Tibial nerve (tissue), 4 donors: ENCODE measurements at regions not wholly inside any gene's neighbourhood (a gene's known extent, or its start where the extent isn't known, plus 50 kb on each side); places are given as distances from the start of the nearest gene placed in this dataset.

Source experiments
- DNase-seq, 2 donors: peaks; one replicate each; pipeline ENCODE4 v3.0.0-alpha.2; 2019; ENCODE audit warnings: low spot score in 2 of 2
- H3K27ac ChIP-seq, 4 donors: fragments of 200-600 bp; sonication (generic) in 3 of 4; one replicate each; pipeline ENCODE4 v1.5.1; 2017 to 2019; ENCODE audit warnings: mild to moderate bottlenecking in 1 of 4
- H3K27me3 ChIP-seq, 2 donors: fragments of 200-600 bp; sonication (generic) in 1 of 2; one replicate each; pipeline versions ENCODE4 v1.5.1 to v1.6.0; 2017 to 2019
- H3K36me3 ChIP-seq, 3 donors: fragments of 200-600 bp; sonication (generic); one replicate each; pipeline ENCODE4 v1.5.1; 2018 to 2019
- H3K4me1 ChIP-seq, 4 donors: fragments of 200-600 bp; sonication (generic) in 3 of 4; one replicate each; pipeline ENCODE4 v1.5.1; 2017 to 2019
- H3K4me3 ChIP-seq, 4 donors: fragments of 200-600 bp; sonication (generic) in 3 of 4; one replicate each; pipeline ENCODE4 v1.5.1; 2017 to 2019; ENCODE audit warnings: mild to moderate bottlenecking in 1 of 4, moderate library complexity in 1 of 4
- H3K9me3 ChIP-seq, 4 donors: fragments of 200-600 bp; sonication (generic) in 3 of 4; one replicate each; pipeline ENCODE4 v1.5.1; 2017 to 2019
- CTCF ChIP-seq, 5 experiments: fragments of 200-600 bp in 3 of 5; fragments of 450-650 bp in 2 of 5; sonication (generic) in 3 of 5; IDR thresholded peaks; one replicate each; pipeline ENCODE4 v1.5.1; 2016 to 2019; ENCODE audit warnings: antibody characterized with exemption in 5 of 5, mild to moderate bottlenecking in 3 of 5, moderate library complexity in 2 of 5
- EP300 ChIP-seq, 2 donors: sonication (generic); formaldehyde crosslinking; IDR thresholded peaks; one replicate each; pipeline ENCODE4 v1.6.1; 2017; ENCODE audit warnings: antibody characterized with exemption in 2 of 2, mild to moderate bottlenecking in 1 of 2
- POLR2A ChIP-seq, 2 donors: fragments of 450-650 bp; IDR thresholded peaks; one replicate each; pipeline ENCODE4 v1.6.1; 2017; ENCODE audit warnings: antibody characterized with exemption in 2 of 2, mild to moderate bottlenecking in 2 of 2, moderate library complexity in 2 of 2
- WGBS, 2 donors: methylation state at CpG; one replicate each; pipeline ENCODE4 v1.1.5; 2018; 5-methylcytosine and 5-hydroxymethylcytosine counted together

- peaks cover 0 to 12% (median 0%) of the 10 kb centered on the region in 4 donors for H3K9me3 ChIP-seq
- H3K36me3 ChIP-seq, result no peaks in the 10 kb centered on the region
- WGBS, 2 donors, result 27 to 32% methylated on average over 2 of the region's 2 CpGs
- no peak for DNase-seq
- H3K27me3 ChIP-seq, result no peaks in the 10 kb centered on the region
- peaks cover 0 to 12% (median 0%) of the 10 kb centered on the region in 4 donors for H3K4me1 ChIP-seq
- peak overlapping the region in 2 of 4 donors; percentile 23 to 64 for H3K27ac ChIP-seq
- TF ChIP-seq POLR2A (IDR thresholded peaks at IDR 0.05) (no peak), EP300 (IDR thresholded peaks at IDR 0.05) (no peak), CTCF (IDR thresholded peaks at IDR 0.05) (no peak)
- H3K4me3 ChIP-seq, result no peak overlapping the region
Observed at GRCh38 chr2:188869550-188869949, 104.6 kb upstream of the COL3A1 start.

DNA sequence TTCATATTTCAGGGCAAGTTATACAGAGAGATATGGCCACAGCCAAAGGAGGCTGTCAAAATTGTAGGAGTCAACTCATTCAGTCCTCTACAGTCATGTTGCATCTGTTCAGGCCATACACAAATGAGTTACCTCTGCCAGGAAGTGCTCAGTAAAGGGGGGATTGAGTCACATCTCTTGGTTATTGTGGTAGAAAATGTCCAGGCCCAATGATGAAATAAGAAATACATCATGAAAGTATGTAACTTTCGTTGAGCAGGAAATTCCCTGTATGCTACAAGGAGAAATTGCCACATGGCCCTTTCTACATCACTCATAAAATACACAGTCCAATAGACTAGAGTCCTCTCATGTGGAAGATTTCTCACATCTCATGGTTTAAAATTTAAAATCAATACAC lies 103.9 kb upstream of the COL3A1 start:
- Histone ChIP-seq H3K27ac (no peak overlapping the region), H3K4me3 (no peak overlapping the region), H3K4me1 (peaks cover 0 to 12% (median 0%) of the 10 kb centered on the region in 4 donors), H3K9me3 (peaks cover 0 to 12% (median 0%) of the 10 kb centered on the region in 4 donors), H3K36me3 (no peaks in the 10 kb centered on the region), H3K27me3 (no peaks in the 10 kb centered on the region)
- TF ChIP-seq EP300 (IDR thresholded peaks at IDR 0.05) (no peak), POLR2A (IDR thresholded peaks at IDR 0.05) (no peak), CTCF (IDR thresholded peaks at IDR 0.05) (no peak)
- DNase-seq, result no peak
- 68 to 78% methylated on average over 1 of the region's 1 CpG for WGBS, 2 donors

GRCh38 chr2:188875104-188875503 lies 99.1 kb upstream of the COL3A1 start:
- WGBS, 2 donors, result 90 to 92% methylated on average over 6 of the region's 6 CpGs
- Histone ChIP-seq H3K4me3 (no peak overlapping the region), H3K27ac (no peak overlapping the region), H3K9me3 (no peaks in the 10 kb centered on the region), H3K27me3 (no peaks in the 10 kb centered on the region), H3K4me1 (no peaks in the 10 kb centered on the region), H3K36me3 (no peaks in the 10 kb centered on the region)
- DNase-seq, result no peak
- TF ChIP-seq POLR2A (IDR thresholded peaks at IDR 0.05), result no peak
- TF ChIP-seq EP300 (IDR thresholded peaks at IDR 0.05), result no peak
- no peak for TF ChIP-seq CTCF (IDR thresholded peaks at IDR 0.05)

GRCh38 chr2:188878716-188879115 lies 95.5 kb upstream of the COL3A1 start:
- no peaks in the 10 kb centered on the region for H3K27me3 ChIP-seq
- H3K9me3 ChIP-seq, result no peaks in the 10 kb centered on the region
- no peaks in the 10 kb centered on the region for H3K4me1 ChIP-seq
- H3K4me3 ChIP-seq, result no peak overlapping the region
- no peak for TF ChIP-seq CTCF (IDR thresholded peaks at IDR 0.05)
- no peak for TF ChIP-seq EP300 (IDR thresholded peaks at IDR 0.05)
- TF ChIP-seq POLR2A (IDR thresholded peaks at IDR 0.05), result no peak
- H3K36me3 ChIP-seq, result no peaks in the 10 kb centered on the region
- DNase-seq, result no peak
- no peak overlapping the region for H3K27ac ChIP-seq

DNA sequence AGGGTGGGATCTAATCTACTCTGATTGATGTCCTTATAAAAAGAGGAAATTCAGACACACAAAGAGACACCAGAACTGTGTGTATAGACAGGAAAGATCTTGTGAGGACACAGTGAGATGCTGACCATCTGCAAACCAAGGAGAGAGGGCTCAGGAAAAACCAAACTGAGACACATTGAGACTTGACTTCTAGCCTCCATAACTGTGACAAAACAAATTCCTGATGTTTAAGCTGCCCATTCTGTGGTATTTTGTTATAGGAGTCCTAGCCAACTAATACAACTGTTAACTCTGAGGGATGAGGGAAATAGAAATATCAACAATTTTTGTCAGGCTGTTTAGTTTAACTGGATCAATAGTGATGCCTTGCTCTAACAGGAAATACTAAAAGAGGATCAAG lies 93.4 kb upstream of the COL3A1 start:
- no peak for DNase-seq
- TF ChIP-seq EP300 (IDR thresholded peaks at IDR 0.05), result no peak
- TF ChIP-seq POLR2A (IDR thresholded peaks at IDR 0.05), result no peak
- TF ChIP-seq CTCF (IDR thresholded peaks at IDR 0.05), result no peak
- Histone ChIP-seq H3K27ac (no peak overlapping the region), H3K27me3 (no peaks in the 10 kb centered on the region), H3K4me1 (no peaks in the 10 kb centered on the region), H3K9me3 (no peaks in the 10 kb centered on the region), H3K4me3 (no peak overlapping the region), H3K36me3 (no peaks in the 10 kb centered on the region)
